HCT116 (cell line): ENCODE measurements at regions not wholly inside any gene's neighbourhood (a gene's known extent, or its start where the extent isn't known, plus 50 kb on each side); places are given as distances from the start of the nearest gene placed in this dataset.

ENCODE experiments used
- ATAC-seq: fragments of 200-7000 bp; cut with Tn5 transposase; 2 replicates; pipeline ENCODE4 v1.9.1; 2020; ENCODE audit warnings: mild to moderate bottlenecking, moderate library complexity
- BruUV-seq: library from RNA; stranded (reverse); fragments of 400-500 nt; replicated peaks from 2 replicates; lab custom pipeline; 2021; lab: Mats Ljungman, UMichigan
- CTCF ChIA-PET: fragments of 300-600 bp; sonication (Branson Sonifier 250); formaldehyde crosslinking; loops from one replicate; lab custom pipeline; 2021; ENCODE audit warnings: antibody characterized with exemption; lab: Charles Lee
- POLR2A ChIA-PET: fragments of 300-600, 350-600 bp; sonication (Branson Sonifier 250); formaldehyde crosslinking; loops from one replicate; lab custom pipeline; 2021; ENCODE audit warnings: antibody characterized with exemption; lab: Charles Lee
- RAD21 ChIA-PET, 2 experiments: fragments of 300-600 bp; sonication (Branson Sonifier 250); formaldehyde crosslinking; loops; one replicate each; lab custom pipeline; 2023; ENCODE audit warnings: low total read pairs in 2 of 2; ENCODE audit not compliant: uncharacterized antibody in 2 of 2, unreplicated experiment in 2 of 2, low non-redundant PET in 1 of 2; lab: Charles Lee
- DNase-seq: peaks from one replicate; pipeline ENCODE4 v3.0.0-alpha.2; 2010; ENCODE audit warnings: low read depth, low spot score
- H2AFZ ChIP-seq: fragments of 200-600 bp; shearing (Covaris generic), sonication (generic); 2 replicates; pipeline ENCODE4 v1.6.1; 2017; ENCODE audit warnings: low read depth, mixed run types, mixed read lengths, antibody characterized with exemption, low read length; ENCODE audit not compliant: poor library complexity, severe bottlenecking
- H3K27ac ChIP-seq: 2 replicates; pipeline ENCODE4 v1.5.1; 2012; ENCODE audit warnings: low read depth, low read length
- H3K27me3 ChIP-seq: fragments of 200-600 bp; sonication (generic); 2 replicates; pipeline ENCODE4 v1.6.1; 2016; ENCODE audit warnings: mixed run types, low read length, mixed read lengths; ENCODE audit not compliant: insufficient read depth
- H3K36me3 ChIP-seq, 2 experiments: fragments of 200-500 bp in 1 of 2; fragments of 200-600 bp in 1 of 2; sonication (Bioruptor generic) in 1 of 2; sonication (generic) in 1 of 2; 2 replicates each; pipeline versions ENCODE4 v1.5.1 to v1.6.1; 2014 to 2016; ENCODE audit warnings: low read length in 2 of 2, inconsistent platforms in 1 of 2, mixed read lengths in 1 of 2, mixed run types in 1 of 2; ENCODE audit not compliant: insufficient read depth in 2 of 2, control insufficient read depth in 1 of 2
- H3K4me1 ChIP-seq, 2 experiments: fragments of 200-600 bp in 1 of 2; sonication (generic) in 1 of 2; 2 replicates each; pipeline versions ENCODE4 v1.5.1 to v1.6.1; 2012 to 2017; ENCODE audit warnings: low read length in 2 of 2, inconsistent platforms in 1 of 2, mild to moderate bottlenecking in 1 of 2, mixed read lengths in 1 of 2, mixed run types in 1 of 2, moderate library complexity in 1 of 2; ENCODE audit not compliant: insufficient read depth in 2 of 2, control insufficient read depth in 1 of 2
- H3K4me2 ChIP-seq: fragments of 200-600 bp; sonication (generic); 2 replicates; pipeline ENCODE4 v1.6.1; 2017; ENCODE audit warnings: mixed run types, low read length, mixed read lengths
- H3K4me3 ChIP-seq, 2 experiments: fragments of 200-600 bp in 1 of 2; sonication (generic) in 1 of 2; replicated peaks in 1 of 2; 2 replicates each; pipeline ENCODE4 v1.5.1; 2011 to 2016; ENCODE audit warnings: low read length in 2 of 2, control low read depth in 1 of 2, low read depth in 1 of 2, mild to moderate bottlenecking in 1 of 2, mixed read lengths in 1 of 2, mixed run types in 1 of 2
- H3K79me2 ChIP-seq: fragments of 200-600 bp; sonication (generic); 2 replicates; pipeline ENCODE4 v1.6.1; 2017; ENCODE audit warnings: mild to moderate bottlenecking, mixed run types, low read length, moderate library complexity, mixed read lengths; ENCODE audit not compliant: insufficient read depth
- H3K9ac ChIP-seq: fragments of 200-600 bp; sonication (generic); 2 replicates; pipeline ENCODE4 v1.6.1; 2016; ENCODE audit warnings: low read length, mixed read lengths
- H3K9me2 ChIP-seq: fragments of 200-600 bp; sonication (generic), shearing (Covaris generic); 2 replicates; pipeline ENCODE4 v1.6.1; 2017; ENCODE audit warnings: mixed run types, mild to moderate bottlenecking, moderate library complexity; ENCODE audit not compliant: insufficient read depth
- H3K9me3 ChIP-seq, 2 experiments: fragments of 200-500 bp in 1 of 2; fragments of 200-600 bp in 1 of 2; sonication (Bioruptor generic) in 1 of 2; sonication (generic) in 1 of 2; 2 replicates each; pipeline ENCODE4 v1.6.1; 2014 to 2017; ENCODE audit warnings: low read length in 2 of 2, mixed read lengths in 2 of 2, inconsistent platforms in 1 of 2, low read depth in 1 of 2, mild to moderate bottlenecking in 1 of 2, mixed run types in 1 of 2, moderate library complexity in 1 of 2; ENCODE audit not compliant: control insufficient read depth in 1 of 2, insufficient read depth in 1 of 2
- H4K20me1 ChIP-seq: fragments of 200-600 bp; sonication (generic), shearing (Covaris generic); 2 replicates; pipeline ENCODE4 v1.6.1; 2017; ENCODE audit warnings: mixed run types, mild to moderate bottlenecking, moderate library complexity; ENCODE audit not compliant: insufficient read depth
- ATF3 ChIP-seq: IDR thresholded peaks from 2 replicates; pipeline ENCODE4 v1.6.1; 2012
- CBX3 ChIP-seq: IDR thresholded peaks from 2 replicates; pipeline ENCODE4 v1.6.1; 2012; ENCODE audit warnings: low read depth
- EGR1 ChIP-seq: IDR thresholded peaks from 2 replicates; pipeline ENCODE4 v1.6.1; 2012; ENCODE audit warnings: low read depth
- ELF1 ChIP-seq: IDR thresholded peaks from 2 replicates; pipeline ENCODE4 v1.6.1; 2012; ENCODE audit warnings: low read depth, borderline replicate concordance
- FOSL1 ChIP-seq: IDR thresholded peaks from 2 replicates; pipeline ENCODE4 v1.6.1; 2012; ENCODE audit warnings: low read depth
- JUND ChIP-seq: IDR thresholded peaks from 2 replicates; pipeline ENCODE4 v1.6.1; 2012
- MAX ChIP-seq: IDR thresholded peaks from 2 replicates; pipeline ENCODE4 v1.6.1; 2012
- POLR2A ChIP-seq: IDR thresholded peaks from 2 replicates; pipeline ENCODE4 v1.7.0; 2011; ENCODE audit warnings: borderline replicate concordance; ENCODE audit not compliant: insufficient read depth, insufficient read length; ENCODE audit errors: extremely low read depth
- POLR2AphosphoS5 ChIP-seq: IDR thresholded peaks from 2 replicates; pipeline ENCODE4 v1.6.1; 2011; ENCODE audit warnings: mild to moderate bottlenecking, low read depth, low read length, moderate library complexity
- RAD21 ChIP-seq: IDR thresholded peaks from 2 replicates; pipeline ENCODE4 v1.6.1; 2012; ENCODE audit warnings: low read depth, mild to moderate bottlenecking
- REST ChIP-seq: IDR thresholded peaks from 2 replicates; pipeline ENCODE4 v1.6.1; 2012; ENCODE audit warnings: low read depth
- SIN3A ChIP-seq: IDR thresholded peaks from 2 replicates; pipeline ENCODE4 v1.6.1; 2012; ENCODE audit warnings: low read depth
- SP1 ChIP-seq: IDR thresholded peaks from 2 replicates; pipeline ENCODE4 v1.6.1; 2012; ENCODE audit warnings: low read depth
- SRF ChIP-seq: IDR thresholded peaks from 2 replicates; pipeline ENCODE4 v1.6.1; 2012; ENCODE audit warnings: low read depth
- TCF7L2 ChIP-seq: IDR thresholded peaks from 2 replicates; pipeline ENCODE4 v1.7.0; 2011; ENCODE audit warnings: borderline replicate concordance, inconsistent platforms; ENCODE audit not compliant: insufficient read depth, insufficient read length; ENCODE audit errors: extremely low read depth
- YY1 ChIP-seq: IDR thresholded peaks from 2 replicates; pipeline ENCODE4 v1.6.1; 2011; ENCODE audit warnings: low read length, low read depth, moderate library complexity, mild to moderate bottlenecking; ENCODE audit not compliant: insufficient replicate concordance; ENCODE audit errors: extremely low read depth
- ZBTB33 ChIP-seq: IDR thresholded peaks from 2 replicates; pipeline ENCODE4 v1.6.1; 2011; ENCODE audit warnings: mild to moderate bottlenecking, low read length, moderate library complexity; ENCODE audit not compliant: insufficient replicate concordance; ENCODE audit errors: extremely low read depth
- ZFX ChIP-seq: fragments of 450-650 bp; IDR thresholded peaks from 2 replicates; pipeline ENCODE4 v1.6.1; 2017
- ZNF274 ChIP-seq: fragments of 200-500 bp; sonication (Bioruptor generic); IDR thresholded peaks from 2 replicates; pipeline ENCODE4 v1.6.1; 2014; ENCODE audit warnings: mild to moderate bottlenecking, low read depth, low read length, inconsistent platforms
- intact Hi-C: fragments of 100-400 bp; cut with micrococcal nuclease; formaldehyde crosslinking; loops from 2 replicates; pipeline ENCODE4 v1.10.0; 2022

GRCh38 chr5:174995827-174996226 lies 271.4 kb downstream of the MSX2 start (continued):
- TF ChIP-seq POLR2AphosphoS5, result no peak
- TF ChIP-seq CBX3, result no peak
- no peak for TF ChIP-seq POLR2A
- no peak for TF ChIP-seq REST
- TF ChIP-seq SRF, result no peak
- no peak for TF ChIP-seq SP1
- TF ChIP-seq RAD21, result no peak

- Histone ChIP-seq H3K4me3 (no peak overlapping the region), H3K36me3 (no peaks in the 10 kb centered on the region), H3K4me1 (no peaks in the 10 kb centered on the region), H3K27me3 (peaks cover 21% of the 10 kb centered on the region; the same call in 1 of the 2 replicates), H3K4me2 (no peak overlapping the region), H3K27ac (no peak overlapping the region), H3K79me2 (no peaks in the 10 kb centered on the region), H3K9ac (no peak overlapping the region)
- intact Hi-C loops, result no loop called here
- DNase-seq, result no peak
- CTCF ChIA-PET, result no interaction called here
- RAD21 ChIA-PET, result no interaction called here
- POLR2A ChIA-PET, result no interaction called here
- ATAC-seq, result no peak
- TF ChIP-seq ZFX, result no peak
- TF ChIP-seq ZNF274, result no peak
- no peak for TF ChIP-seq SIN3A
- TF ChIP-seq JUND, result no peak
- no peak for TF ChIP-seq RAD21
- no peak for TF ChIP-seq ZBTB33
- no peak for TF ChIP-seq YY1
- TF ChIP-seq ELF1, result no peak
- TF ChIP-seq POLR2A, result no peak
- no peak for TF ChIP-seq MAX
- TF ChIP-seq EGR1, result no peak
- TF ChIP-seq ATF3, result no peak
- TF ChIP-seq POLR2AphosphoS5, result no peak
- TF ChIP-seq TCF7L2, result no peak
- no peak for TF ChIP-seq FOSL1
- TF ChIP-seq, all 23 proteins: peak for 0
- Histone ChIP-seq H4K20me1 (no peaks in the 10 kb centered on the region), H3K9me2 (no peaks in the 10 kb centered on the region; the same call in 1 of the 2 replicates), H2AFZ (no peak overlapping the region), H3K9me3 (no peaks in the 10 kb centered on the region)
- BruUV-seq, result no TSS peak
These were observed 267.5 kb downstream of the MSX2 start for GRCh38 chr5:174991847-174992246.
